Right ventricle myocardium inferior (tissue), 1 donor: ENCODE measurements at regions not wholly inside any gene's neighbourhood (a gene's known extent, or its start where the extent isn't known, plus 50 kb on each side); places are given as distances from the start of the nearest gene placed in this dataset.

Source experiments
- ATAC-seq: fragments of 200-7000 bp; cut with Tn5 transposase; one replicate; pipeline ENCODE4 v1.9.1; 2020; ENCODE audit warnings: mild to moderate bottlenecking, moderate library complexity
- DNase-seq: peaks from one replicate; pipeline ENCODE4 v3.0.0; 2021; ENCODE audit errors: missing footprints
- intact Hi-C: fragments of 100-400 bp; cut with DNase I; formaldehyde crosslinking; loops from one replicate; pipeline ENCODE4 v1.11.0; 2022
- donor health status: DM: no; HTN: yes; CAD: no; lungs with severe emphysema.

- intact Hi-C loops = loop anchor here (10.0 kb wide), 1 partner anchor 1124 kb away; no protein-coding TSS in a partner anchor
- no peak for DNase-seq
- no peak for ATAC-seq
Measured at GRCh38 chr2:129859175-129859574, 120.3 kb upstream of the RAB6C start.

- DNase-seq (no peak), ATAC-seq (no peak)
- intact Hi-C loops = no loop called here
Measured at GRCh38 chr2:129860088-129860487, 119.4 kb upstream of the RAB6C start.

GRCh38 chr2:129861666-129862288 is 117.7 kb upstream of the RAB6C start:
- DNase-seq (no peak), ATAC-seq (no peak)
- intact Hi-C loops = no loop called here

GRCh38 chr2:129862668-129863067 is 116.8 kb upstream of the RAB6C start:
- ATAC-seq (no peak), DNase-seq (no peak)
- intact Hi-C loops = no loop called here

- no peak for ATAC-seq
- DNase-seq = no peak
- intact Hi-C loops = no loop called here
Measured at GRCh38 chr2:129863350-129863749, 116.1 kb upstream of the RAB6C start.

GRCh38 chr2:129864719-129865118 is 114.7 kb upstream of the RAB6C start:
- no peak for ATAC-seq
- DNase-seq = no peak
- intact Hi-C loops = no loop called here

GRCh38 chr2:129865976-129866375 is 113.5 kb upstream of the RAB6C start:
- intact Hi-C loops = no loop called here
- ATAC-seq (no peak), DNase-seq (no peak)

- ATAC-seq (no peak), DNase-seq (no peak)
- intact Hi-C loops = no loop called here
Measured at GRCh38 chr2:129866391-129866790, 113.1 kb upstream of the RAB6C start.

GRCh38 chr2:129868151-129868550 is 111.3 kb upstream of the RAB6C start:
- ATAC-seq (no peak), DNase-seq (no peak)
- intact Hi-C loops = no loop called here

GRCh38 chr2:129870685-129871241 is 108.7 kb upstream of the RAB6C start:
- no peak for DNase-seq
- intact Hi-C loops = no loop called here
- ATAC-seq = no peak

- DNase-seq = no peak
- ATAC-seq = no peak
- intact Hi-C loops = no loop called here
Measured at GRCh38 chr2:129872446-129872845, 107.0 kb upstream of the RAB6C start.

GRCh38 chr2:129876541-129876940 is 102.9 kb upstream of the RAB6C start:
- ATAC-seq (no peak), DNase-seq (no peak)
- intact Hi-C loops = no loop called here

- intact Hi-C loops = no loop called here
- ATAC-seq = peak; percentile 96
- peak; percentile 95 for DNase-seq
Measured at GRCh38 chr2:129877289-129877741, 102.2 kb upstream of the RAB6C start.

GRCh38 chr2:129877795-129878775 is 101.4 kb upstream of the RAB6C start:
- intact Hi-C loops = no loop called here
- no peak for DNase-seq
- ATAC-seq = peak; percentile 47

- DNase-seq (no peak), ATAC-seq (no peak)
- intact Hi-C loops = no loop called here
Measured at GRCh38 chr2:129879614-129880180, 99.8 kb upstream of the RAB6C start.

- intact Hi-C loops = no loop called here
- ATAC-seq = no peak
- no peak for DNase-seq
Measured at GRCh38 chr2:129880309-129880708, 99.2 kb upstream of the RAB6C start.

GRCh38 chr2:129880971-129881370 is 98.5 kb upstream of the RAB6C start:
- ATAC-seq = no peak
- no peak for DNase-seq
- intact Hi-C loops = no loop called here

- intact Hi-C loops = no loop called here
- ATAC-seq (no peak), DNase-seq (no peak)
Measured at GRCh38 chr2:129881786-129882396, 97.6 kb upstream of the RAB6C start.

GRCh38 chr2:129882476-129882875 is 97.0 kb upstream of the RAB6C start:
- intact Hi-C loops = no loop called here
- ATAC-seq (no peak), DNase-seq (no peak)
